Nucleus accumbens (tissue), 56 donors: ENCODE measurements at regions not wholly inside any gene's neighbourhood (a gene's known extent, or its start where the extent isn't known, plus 50 kb on each side); places are given as distances from the start of the nearest gene placed in this dataset.

Experiments
- DNase-seq, 56 donors: peaks; one replicate each; lab custom pipeline; 2025; lab: John Stamatoyannopoulos, UW

DNA sequence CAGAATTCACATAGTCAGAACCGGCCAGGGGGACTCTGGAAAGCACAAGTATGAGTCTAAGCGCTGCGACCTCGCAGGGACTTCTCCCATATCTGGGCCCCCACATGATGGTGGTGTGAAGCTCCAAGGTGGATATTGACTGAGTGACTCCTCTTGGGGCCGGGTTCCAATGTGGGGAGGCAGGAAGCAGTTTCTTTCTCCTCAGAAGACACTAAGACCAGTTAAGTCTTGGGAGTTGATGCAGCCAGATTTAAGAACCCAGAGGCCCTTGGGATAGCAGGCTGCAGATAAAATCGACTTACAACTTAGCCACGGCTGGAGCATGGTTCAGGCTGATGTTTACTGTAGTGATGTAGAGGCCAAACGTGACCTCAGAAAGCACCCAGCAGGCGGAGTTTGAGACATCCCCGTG, 55.4 kb upstream of the KLF13 start:
- DNase-seq = no peak

DNA sequence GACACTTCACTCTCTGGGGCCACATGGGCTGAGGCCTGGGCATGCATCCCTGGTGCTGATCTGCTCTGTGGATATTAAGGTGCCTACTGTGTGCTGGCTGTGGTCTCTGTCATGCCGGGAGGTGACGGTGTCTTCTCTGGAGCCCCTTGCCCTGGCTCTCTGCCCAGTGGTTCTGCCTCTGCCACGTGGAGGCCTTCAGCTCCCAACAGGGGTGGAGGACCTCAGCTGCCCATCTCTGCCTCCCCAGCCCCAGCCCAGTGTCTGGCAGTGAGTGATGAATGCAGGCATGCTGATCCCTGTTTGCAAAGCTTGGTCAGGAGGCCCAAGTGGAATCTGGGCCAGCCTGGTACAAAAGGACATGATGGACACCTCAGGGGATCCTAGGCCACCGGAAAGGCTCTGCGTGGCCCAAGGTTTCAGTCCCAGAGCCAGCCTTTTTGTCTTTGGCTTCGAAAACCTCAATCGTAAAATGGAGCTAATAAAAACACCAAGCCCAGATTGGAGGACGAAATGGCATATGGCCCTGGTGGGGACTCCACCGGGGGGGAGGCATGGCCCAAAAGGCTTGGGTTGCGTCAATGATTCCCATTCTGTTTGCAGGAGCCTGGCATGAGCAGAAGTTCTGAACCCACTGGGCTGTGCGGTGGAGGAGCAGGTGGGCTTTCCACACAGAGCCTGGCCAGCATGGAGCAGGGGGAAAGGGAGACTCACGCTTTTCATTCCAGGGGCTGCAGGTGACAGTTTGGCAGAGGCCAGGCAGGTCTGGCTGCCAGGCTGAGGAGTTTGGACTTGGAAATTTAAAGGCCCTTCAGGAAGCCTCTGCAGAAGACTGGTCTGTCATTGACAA, 54.7 kb upstream of the KLF13 start:
- no peak for DNase-seq

DNA sequence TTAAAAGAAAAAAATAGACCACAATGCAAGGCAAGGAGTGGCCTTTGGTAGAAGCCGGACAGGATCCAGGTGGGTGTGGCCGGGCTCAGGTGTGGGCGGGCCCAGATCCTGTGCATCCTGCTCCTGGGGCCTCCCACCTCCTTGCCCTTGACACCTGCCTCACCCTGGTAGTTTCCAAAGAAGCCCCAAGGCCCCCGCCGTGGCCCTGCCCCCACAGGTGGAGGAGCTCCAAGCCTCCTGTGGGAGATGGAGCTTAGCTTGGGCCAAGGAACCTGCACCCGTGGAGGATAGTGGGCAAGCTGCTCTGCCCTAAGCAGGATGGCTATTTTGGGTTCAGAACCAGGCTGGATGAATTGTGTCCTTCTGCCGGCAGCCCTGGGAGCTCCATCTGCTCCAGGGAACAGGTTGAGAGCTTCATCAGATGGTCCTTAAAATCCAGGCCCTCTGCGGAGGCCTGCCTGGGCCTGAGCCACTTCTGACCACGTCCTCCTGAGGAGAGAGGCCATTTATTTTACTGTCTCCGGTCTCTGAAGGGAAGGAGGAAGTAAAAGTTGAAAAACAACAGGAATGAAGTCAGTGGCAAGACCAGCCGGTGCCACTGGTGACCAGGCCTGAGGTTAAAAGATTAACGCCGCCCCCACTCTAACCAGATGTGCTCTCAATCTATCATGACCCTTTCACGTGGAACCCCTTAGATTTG, 53.9 kb upstream of the KLF13 start:
- no peak for DNase-seq

GRCh38 chr15:31273258-31273941, 53.2 kb upstream of the KLF13 start:
- DNase-seq = no peak

DNA sequence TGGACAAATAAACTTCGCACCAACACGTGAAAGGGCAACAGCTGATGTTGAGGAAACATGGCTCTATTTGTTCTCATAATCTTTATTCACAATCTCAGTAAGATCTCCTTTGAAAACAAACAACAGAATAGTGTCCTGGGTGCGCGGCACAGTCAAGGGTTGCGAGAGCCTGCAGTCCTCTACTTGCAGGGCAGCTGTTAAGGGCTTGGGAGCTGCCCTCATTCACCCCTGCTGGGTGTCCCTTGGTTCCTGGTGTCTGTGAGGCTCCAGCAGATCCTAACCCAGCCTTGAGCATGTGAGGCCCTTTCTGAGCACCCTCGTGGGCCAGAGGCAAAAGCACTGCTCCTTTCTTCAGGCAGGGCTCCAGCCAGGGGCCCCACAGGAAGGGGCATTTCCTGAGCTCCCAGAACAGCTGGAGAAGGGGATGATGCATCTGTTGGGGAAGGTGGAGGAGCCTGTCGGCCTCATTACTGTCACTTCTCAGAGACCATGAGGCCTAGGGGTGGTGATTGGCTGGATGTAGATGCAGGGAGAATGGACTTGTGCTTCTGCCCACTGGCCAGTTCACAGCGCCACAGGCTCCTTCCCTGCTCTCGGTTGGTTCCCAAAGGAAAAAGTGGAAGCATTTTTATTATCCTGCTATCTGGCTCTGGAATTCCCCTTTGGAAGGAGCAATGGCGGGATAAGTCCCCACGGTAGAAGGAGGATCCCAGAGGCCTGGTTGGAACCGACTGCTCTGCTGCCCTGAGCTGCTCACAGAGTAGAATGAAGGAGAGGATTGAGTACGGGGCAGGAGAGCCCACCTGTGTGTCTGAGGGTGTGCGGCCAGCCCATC, 51.9 kb upstream of the KLF13 start:
- DNase-seq = no peak

DNA sequence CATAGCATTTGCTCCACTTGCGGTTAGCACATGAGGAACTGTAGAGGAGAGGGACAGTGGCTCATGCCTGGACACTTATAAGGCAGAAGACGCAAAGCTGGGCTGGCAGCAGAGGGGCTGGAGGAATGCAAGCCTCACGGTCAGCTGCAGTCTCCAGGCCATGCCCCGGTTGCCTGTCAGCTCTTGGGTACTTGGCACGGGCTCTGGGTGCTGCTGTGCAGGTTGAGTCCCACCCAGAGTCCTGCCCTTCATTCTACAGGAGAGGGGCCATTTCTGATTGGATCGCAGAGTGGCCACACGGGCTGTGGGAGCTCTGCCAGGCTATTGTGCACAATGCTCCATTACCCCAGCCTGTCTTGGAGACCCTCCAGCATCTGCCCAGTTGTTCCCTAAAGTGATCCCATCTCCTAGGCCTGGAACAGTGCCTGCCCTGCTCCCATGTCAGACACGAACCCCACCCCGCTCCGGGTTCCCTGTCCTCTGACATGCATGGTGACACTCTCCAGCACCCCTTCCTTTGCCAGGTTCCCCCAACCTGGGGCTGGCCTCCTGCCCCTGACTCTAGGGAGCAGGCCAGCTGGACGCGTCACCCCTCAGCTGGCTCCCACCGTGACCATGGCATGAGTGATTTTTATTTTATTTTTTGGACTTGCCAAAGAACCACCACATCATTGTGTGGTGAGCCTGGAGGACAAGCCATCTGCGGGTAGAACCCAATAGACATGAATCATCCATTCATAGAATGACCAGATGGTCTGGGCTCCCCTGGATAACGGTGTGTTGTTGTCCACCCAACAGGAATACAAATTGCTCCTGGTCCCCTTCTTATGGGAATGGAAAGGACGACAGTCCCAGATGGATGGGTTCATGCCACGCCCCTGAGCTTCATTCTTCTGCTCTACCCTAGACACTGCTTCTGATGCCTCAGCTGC, 51.0 kb upstream of the KLF13 start:
- DNase-seq = peak in 11 of 56 donors; percentile 26 to 54 (median 44)

DNA sequence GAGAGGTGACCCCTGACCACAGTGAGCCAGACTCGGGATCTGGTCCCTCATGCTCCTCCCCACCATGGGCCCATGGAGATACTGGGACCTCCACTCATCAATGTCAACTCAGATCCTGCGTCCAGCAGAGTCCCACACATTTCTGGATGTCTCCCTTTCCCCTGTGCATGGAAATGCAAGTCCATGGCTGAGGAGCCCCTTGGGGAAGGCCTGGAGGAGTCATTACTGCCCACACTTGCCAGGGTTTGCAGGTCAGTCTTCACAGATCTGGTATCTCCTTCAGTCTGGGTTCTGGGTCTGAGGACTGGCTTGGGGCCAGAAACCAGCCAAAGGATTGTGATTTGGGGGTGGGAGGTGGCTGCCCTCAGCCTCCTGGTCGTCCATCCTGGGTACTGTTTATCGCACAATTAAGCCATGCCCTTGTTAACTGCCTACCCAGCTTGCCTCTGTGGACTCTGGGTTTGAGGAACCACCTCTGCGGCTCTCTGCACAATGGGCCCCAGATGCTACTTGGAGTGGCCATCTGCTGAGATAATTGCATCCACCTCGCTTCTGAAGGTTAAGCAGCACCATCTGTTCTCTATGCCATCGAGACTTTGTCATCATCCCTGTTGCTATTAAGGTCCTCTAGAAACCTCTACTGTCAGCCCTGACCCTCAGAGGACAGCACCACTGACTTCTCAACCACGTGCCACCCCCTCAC, 49.9 kb upstream of the KLF13 start:
- no peak for DNase-seq
